Uterus (tissue), 3 donors: ENCODE measurements at regions not wholly inside any gene's neighbourhood (a gene's known extent, or its start where the extent isn't known, plus 50 kb on each side); places are given as distances from the start of the nearest gene placed in this dataset.

Experiments
- DNase-seq, 2 donors: peaks; one replicate each; pipeline ENCODE4 v3.0.0-alpha.2; 2019 to 2020
- H3K27ac ChIP-seq, 2 donors: fragments of 200-600 bp; sonication (generic); 1 replicate in 1 of 2; 2 replicates in 1 of 2; pipeline ENCODE4 v1.5.1; 2016 to 2018
- H3K27me3 ChIP-seq, 2 donors: fragments of 200-600 bp; sonication (generic); one replicate each; pipeline ENCODE4 v1.5.1; 2018 to 2019; ENCODE audit warnings: control low read depth in 1 of 2
- H3K36me3 ChIP-seq, 2 donors: fragments of 200-600 bp; sonication (generic); one replicate each; pipeline ENCODE4 v1.5.1; 2019; ENCODE audit warnings: control low read depth in 1 of 2
- H3K4me1 ChIP-seq, 2 donors: fragments of 200-600 bp; sonication (generic); one replicate each; pipeline ENCODE4 v1.5.1; 2018 to 2019; ENCODE audit warnings: control low read depth in 1 of 2
- H3K4me3 ChIP-seq, 2 donors: fragments of 200-600 bp; sonication (generic); 1 replicate in 1 of 2; 2 replicates in 1 of 2; pipeline ENCODE4 v1.5.1; 2018 to 2019; ENCODE audit warnings: mild to moderate bottlenecking in 1 of 2
- H3K9me3 ChIP-seq, 2 donors: fragments of 200-600 bp; sonication (generic); one replicate each; pipeline ENCODE4 v1.5.1; 2019; ENCODE audit warnings: control low read depth in 1 of 2
- CTCF ChIP-seq, 4 experiments: fragments of 200-600 bp in 2 of 4; fragments of 450-650 bp in 2 of 4; sonication (generic) in 2 of 4; IDR thresholded peaks; one replicate each; pipeline ENCODE4 v1.5.1; 2016 to 2019; ENCODE audit warnings: antibody characterized with exemption in 4 of 4, mild to moderate bottlenecking in 2 of 4, moderate library complexity in 1 of 4
- POLR2A ChIP-seq, 2 donors: fragments of 450-650 bp; IDR thresholded peaks; one replicate each; pipeline ENCODE4 v1.6.1; 2016; ENCODE audit warnings: antibody characterized with exemption in 2 of 2, mild to moderate bottlenecking in 1 of 2, moderate library complexity in 1 of 2
- intact Hi-C: fragments of 100-400 bp; cut with DNase I; formaldehyde crosslinking; loops from one replicate; pipeline ENCODE4 v1.15.1; 2023; ENCODE audit warnings: low total_unique reads
- donor health status: DM: yes; HTN: yes; CAD: no.

DNA sequence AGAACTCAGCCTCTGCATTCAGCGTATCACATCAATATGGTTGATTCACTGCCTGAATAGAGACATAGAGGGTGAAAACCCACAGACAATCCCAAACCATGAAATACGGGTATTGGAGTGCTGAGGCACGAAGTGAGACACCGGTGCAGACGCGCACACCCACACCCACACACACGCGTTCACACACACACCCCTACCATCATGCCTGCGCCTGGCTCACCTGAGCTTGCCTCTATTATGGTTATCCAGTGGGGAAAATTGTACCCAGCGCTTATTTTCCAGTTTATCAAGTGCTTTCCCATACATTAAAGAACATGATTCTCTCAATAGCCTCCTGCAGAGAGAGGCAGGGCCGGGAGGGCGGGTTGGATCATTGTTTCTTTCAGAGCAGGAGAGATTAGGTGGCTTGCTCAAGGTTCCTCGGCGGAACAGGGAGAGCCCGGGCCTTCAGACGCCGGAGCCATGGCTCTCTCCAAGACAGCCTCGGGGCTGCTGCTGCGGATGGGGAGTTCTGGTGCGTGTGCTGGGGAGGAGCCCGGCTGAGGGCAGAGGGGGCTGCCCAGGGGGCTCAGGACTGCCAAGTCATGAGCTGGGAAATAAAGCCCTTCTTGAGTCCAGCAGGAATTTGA lies 78.9 kb upstream of the THY1 start:
- H3K36me3 ChIP-seq: no peaks in the 10 kb centered on the region
- H3K4me1 ChIP-seq: no peaks in the 10 kb centered on the region
- H3K4me3 ChIP-seq: no peak overlapping the region
- DNase-seq: no peak
- intact Hi-C loops: no loop called here
- no peak overlapping the region for H3K27ac ChIP-seq
- H3K9me3 ChIP-seq: no peaks in the 10 kb centered on the region
- TF ChIP-seq CTCF (IDR thresholded peaks at IDR 0.05) (no peak), POLR2A (IDR thresholded peaks at IDR 0.05) (no peak)
- H3K27me3 ChIP-seq: no peaks in the 10 kb centered on the region

DNA sequence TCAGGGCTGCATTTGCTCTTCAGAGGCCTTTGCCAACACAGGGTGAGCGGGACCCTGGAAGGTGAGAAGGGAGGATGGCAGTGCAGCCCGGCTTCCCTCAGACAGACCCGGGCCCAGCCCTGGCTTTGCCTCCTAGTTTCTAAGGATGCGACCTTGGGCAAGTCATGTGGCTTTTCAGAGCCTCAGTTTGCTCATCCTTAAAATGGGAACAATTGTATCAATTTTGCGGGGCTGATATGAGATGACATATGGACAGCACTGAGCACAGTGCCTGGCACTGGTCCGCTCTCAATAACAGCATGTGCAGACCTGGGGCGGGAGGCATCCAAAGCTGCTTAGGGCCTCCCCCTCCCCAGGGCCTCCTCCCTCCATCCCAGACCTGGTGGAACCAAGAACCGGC lies 74.7 kb upstream of the THY1 start:
- no peak overlapping the region for H3K27ac ChIP-seq
- DNase-seq: no peak
- no peaks in the 10 kb centered on the region for H3K36me3 ChIP-seq
- TF ChIP-seq CTCF (IDR thresholded peaks at IDR 0.05): no peak
- TF ChIP-seq POLR2A (IDR thresholded peaks at IDR 0.05): no peak
- no peak overlapping the region for H3K4me3 ChIP-seq
- no peaks in the 10 kb centered on the region for H3K9me3 ChIP-seq
- H3K4me1 ChIP-seq: no peaks in the 10 kb centered on the region
- H3K27me3 ChIP-seq: no peaks in the 10 kb centered on the region
- intact Hi-C loops: no loop called here

GRCh38 chr11:119496997-119497396 lies 74.0 kb upstream of the THY1 start:
- TF ChIP-seq POLR2A (IDR thresholded peaks at IDR 0.05) (no peak), CTCF (IDR thresholded peaks at IDR 0.05) (no peak)
- Histone ChIP-seq H3K27me3 (no peaks in the 10 kb centered on the region), H3K9me3 (no peaks in the 10 kb centered on the region), H3K36me3 (no peaks in the 10 kb centered on the region), H3K4me1 (no peaks in the 10 kb centered on the region), H3K4me3 (no peak overlapping the region), H3K27ac (no peak overlapping the region)
- intact Hi-C loops: no loop called here
- no peak for DNase-seq

DNA sequence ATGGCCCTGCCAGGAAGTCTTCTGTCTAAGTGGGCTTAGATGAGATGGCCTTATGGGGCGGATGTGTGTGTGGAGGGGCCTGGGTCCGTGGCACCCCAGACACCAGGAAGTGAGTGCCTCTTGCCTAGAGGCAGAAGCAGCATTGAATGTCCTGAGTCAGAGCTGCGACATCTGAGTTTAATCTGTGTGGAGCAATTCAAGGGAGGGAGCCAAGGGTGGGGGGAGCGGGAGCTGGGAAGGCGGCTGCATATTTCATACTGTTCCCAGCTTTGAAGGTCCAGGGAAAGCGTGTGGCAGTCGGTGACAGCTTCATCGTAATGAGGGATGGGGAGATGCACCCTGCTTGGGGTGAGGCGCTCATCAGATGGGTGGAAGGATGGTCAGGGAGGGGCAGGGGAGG lies 73.5 kb upstream of the THY1 start:
- Histone ChIP-seq H3K36me3 (no peaks in the 10 kb centered on the region), H3K27me3 (no peaks in the 10 kb centered on the region), H3K4me3 (no peak overlapping the region), H3K9me3 (no peaks in the 10 kb centered on the region), H3K4me1 (no peaks in the 10 kb centered on the region), H3K27ac (no peak overlapping the region)
- intact Hi-C loops: no loop called here
- no peak for DNase-seq
- no peak for TF ChIP-seq CTCF (IDR thresholded peaks at IDR 0.05)
- no peak for TF ChIP-seq POLR2A (IDR thresholded peaks at IDR 0.05)

GRCh38 chr11:119493712-119494111 lies 70.7 kb upstream of the THY1 start:
- Histone ChIP-seq H3K27me3 (no peaks in the 10 kb centered on the region), H3K9me3 (no peaks in the 10 kb centered on the region), H3K4me1 (no peaks in the 10 kb centered on the region), H3K27ac (no peak overlapping the region), H3K4me3 (no peak overlapping the region), H3K36me3 (no peaks in the 10 kb centered on the region)
- TF ChIP-seq CTCF (IDR thresholded peaks at IDR 0.05) (no peak), POLR2A (IDR thresholded peaks at IDR 0.05) (no peak)
- no peak for DNase-seq
- intact Hi-C loops: no loop called here
